COLO829 (cell line): ENCODE measurements at regions not wholly inside any gene's neighbourhood (a gene's known extent, or its start where the extent isn't known, plus 50 kb on each side); places are given as distances from the start of the nearest gene placed in this dataset.

Source experiments
- DNase-seq: peaks from one replicate; pipeline ENCODE4 v3.0.0; 2012; ENCODE audit warnings: low spot score

DNA sequence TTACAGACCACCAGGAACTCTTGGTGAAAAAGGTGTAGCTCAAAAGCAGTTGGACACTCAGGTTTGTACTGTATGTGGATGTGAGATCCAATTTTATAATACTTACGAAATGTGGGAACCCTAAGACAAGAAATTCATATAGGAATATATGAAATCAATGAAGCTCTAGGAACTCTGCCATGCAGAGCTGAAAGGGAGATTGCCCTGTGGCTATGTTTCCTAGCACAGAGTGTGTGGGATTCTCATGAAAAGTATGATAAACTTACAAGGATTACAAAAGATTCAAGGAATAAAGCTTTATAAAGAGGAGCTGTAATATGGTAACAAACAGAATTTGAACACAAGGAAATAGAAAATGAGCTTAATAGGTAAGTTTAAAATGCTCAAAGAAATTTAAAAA, 205.7 kb upstream of the FAM83B start:
- DNase-seq, result no peak

DNA sequence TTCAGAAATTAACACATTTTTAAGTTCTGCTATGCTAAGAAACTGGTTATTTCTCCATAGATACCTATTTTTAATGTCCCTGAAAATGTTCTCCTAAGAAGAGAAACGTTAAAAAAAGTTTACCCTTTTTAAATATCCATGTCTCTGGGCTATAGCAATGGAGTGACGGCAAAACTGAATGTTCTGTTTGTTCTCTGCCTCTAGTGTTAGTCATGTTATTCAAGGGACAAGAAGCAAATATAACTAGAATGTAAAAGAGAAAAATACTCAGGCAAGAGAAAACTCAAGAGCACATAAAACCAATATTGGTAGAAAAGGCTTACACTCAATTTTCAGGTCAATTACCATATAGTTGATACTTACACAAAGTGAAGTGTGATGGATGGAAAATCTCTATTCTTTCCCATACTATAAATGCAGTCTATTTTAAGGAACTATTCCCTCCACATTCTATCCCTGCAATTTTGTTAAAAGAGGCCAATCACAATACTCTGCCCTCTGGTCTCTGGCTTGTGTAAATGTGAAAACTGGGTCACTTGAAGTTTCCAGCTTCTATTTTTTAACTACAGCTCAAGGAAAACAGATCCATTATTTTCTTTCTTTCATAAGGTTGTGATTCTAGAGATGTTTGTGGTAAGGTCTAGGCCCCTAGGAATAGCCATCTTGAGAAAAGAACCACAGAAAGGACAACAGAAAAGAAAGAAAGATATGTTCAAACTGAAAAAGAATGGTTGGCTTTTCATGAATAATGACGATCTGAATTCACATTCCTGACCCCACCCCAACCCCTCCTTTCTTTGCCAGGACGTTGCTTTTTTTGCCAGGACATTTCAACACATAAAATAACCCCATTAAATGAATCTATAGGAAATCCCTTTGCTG, 200.3 kb upstream of the FAM83B start:
- DNase-seq, result no peak

DNA sequence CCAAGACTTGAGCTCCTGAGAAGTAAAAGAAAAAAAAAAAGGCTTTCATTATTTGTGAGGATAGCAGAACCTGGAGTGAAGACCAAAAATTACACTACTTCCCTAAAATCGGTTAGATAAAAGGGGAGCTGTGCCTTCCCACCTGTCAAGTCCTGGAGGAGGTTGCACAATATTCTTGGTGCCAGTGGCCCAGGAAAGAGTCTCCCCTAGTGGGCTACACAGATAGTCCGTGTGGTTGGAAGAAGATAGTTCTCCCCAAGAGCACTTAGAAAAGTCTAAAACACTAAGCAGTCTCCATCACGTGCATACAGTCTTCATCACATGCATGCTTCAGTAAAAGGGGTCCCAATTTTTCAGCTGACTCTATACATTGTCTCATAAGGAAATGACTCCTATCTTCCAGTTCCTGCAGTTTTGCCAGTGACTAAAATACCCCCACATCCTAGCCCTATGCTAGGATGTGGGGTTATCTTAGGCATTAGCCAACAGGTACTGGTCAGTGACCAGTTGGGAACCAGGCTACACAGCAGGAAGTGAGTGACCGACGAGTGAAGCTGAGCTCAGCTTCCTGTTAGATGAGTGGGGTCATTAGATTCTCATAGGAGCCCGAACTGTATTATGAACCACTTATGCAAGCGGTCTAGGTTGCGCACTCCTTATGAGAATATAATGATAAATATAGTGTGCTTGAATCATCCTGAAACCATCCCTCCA, 199.5 kb upstream of the FAM83B start:
- DNase-seq, result no peak

DNA sequence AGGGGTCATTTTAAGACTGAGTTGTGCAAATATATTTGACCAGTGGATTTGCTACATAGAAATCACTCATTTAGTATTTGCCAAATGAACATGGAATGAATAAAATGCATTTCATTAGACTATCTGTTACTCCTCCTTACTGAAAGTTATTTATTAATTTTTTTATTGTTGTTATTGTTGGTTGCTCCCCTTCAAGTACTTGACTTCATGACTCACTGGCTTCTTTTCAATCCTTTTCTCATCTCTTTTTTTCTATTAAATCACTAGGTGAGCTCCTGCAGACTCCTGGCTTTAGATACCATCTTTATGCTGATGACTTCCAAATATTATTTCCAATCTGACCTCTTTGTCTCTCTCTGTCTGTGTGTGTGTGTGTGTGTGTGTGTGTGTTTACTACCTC, 192.2 kb upstream of the FAM83B start:
- no peak for DNase-seq

DNA sequence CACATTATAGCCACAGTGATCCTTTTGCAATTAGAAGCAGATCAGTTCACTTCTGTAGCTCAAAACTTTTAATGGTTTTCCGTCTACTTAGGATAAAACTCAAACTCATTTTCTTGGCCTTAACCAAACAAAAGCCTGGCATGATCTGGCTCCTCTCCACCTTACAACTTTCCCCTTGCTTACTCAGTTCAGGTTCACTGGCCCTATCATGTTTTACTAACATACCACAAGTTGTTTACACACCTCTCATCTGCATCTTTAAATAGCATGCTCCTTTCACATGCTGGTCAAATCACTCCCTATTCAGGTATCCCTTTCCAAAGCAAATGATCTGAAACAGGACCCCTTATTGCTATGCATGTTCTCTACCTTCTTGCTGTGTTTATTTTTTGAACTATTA, 191.4 kb upstream of the FAM83B start:
- no peak for DNase-seq

DNA sequence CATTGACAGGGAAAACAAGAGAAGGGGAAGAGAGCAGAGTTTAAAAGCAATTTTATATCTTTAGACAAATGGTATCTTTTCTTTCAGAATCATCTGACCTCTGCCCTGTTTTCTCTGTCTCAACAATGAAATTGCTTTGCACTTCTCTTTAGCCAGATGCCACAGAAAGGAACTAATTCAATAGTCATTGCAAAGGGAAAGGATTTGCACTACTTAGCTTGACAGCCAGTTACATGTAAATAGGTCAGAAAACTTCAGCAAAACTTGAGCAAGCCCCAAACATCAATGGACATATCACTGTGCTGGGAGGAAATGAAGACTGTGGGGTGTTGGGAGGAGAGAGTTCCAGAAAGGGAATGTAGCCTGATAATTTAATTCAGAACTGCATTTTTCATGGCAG, 181.3 kb upstream of the FAM83B start:
- no peak for DNase-seq

DNA sequence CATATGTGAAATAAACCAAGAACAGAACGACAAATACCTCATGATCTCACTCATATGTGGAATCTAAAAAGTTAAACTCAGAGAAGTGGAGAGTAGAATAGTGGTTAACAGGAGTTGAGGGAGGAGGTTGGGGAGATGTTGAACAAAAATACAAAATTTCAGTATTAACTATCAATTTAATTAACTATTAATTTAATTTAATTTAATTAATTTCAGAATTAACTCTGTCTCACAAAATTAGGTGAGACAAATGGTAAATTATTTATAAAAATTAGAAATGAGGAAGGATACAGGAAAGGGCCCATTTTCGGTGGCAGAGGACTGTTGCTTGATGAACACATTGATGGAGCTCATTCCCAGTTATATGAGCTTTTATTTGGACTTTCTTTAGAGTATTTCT, 166.0 kb upstream of the FAM83B start:
- DNase-seq, result no peak

DNA sequence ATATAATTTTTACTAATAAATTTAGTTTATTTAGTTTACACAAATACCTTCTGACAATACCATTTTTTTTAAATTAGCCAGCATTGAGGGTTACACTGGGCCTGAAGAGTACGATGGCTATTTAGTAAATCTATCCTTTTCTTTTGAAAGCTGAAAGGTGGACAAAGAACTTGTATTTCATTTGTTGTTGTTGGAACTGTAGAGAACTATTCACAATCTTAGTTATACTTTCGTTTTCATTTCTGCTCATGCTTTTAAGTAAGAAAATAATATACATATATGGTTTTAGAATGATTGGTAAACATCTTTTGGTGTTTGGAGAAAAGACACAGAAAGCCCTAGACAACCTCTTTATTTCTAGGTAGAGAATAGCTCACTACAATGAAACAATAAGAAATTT, 165.3 kb upstream of the FAM83B start:
- DNase-seq, result no peak

DNA sequence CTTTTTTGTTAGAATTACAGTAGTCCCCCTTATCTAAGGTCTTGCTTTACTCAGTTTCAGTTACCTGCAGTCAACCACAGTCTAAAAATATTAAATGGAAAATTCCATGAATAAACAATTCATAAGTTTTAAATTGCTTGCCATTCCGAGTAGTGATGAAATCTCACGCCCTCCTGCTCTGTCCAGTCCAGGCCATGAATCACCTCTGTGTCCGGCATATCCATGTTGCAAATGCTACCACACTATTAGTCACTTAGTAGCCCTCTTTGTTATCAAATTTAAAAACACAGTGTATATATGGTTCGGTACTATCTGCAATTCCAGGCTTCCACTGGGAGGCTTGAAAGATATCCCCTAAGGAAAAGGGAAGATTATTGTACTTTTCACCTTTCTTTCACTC, 164.6 kb upstream of the FAM83B start:
- peak; percentile 72 for DNase-seq

DNA sequence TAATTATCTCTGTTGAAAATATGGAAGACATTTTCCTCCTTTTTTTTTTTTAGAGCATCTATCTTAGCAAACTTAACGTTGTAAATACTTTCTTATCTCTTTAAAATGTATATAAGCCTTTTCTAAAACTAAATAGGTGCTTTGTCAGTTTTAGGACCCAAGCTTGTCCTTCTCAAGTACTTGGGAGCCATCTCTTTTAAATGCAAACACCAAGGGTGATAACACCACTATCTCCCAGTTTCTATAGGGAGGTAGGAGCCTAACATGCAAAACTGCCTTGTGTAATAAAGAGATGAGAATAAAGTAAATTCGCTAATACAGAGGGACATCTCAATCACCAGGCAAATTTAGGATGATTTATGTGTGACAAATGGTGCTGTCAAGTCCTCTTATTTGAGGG, 157.0 kb upstream of the FAM83B start:
- DNase-seq, result no peak

DNA sequence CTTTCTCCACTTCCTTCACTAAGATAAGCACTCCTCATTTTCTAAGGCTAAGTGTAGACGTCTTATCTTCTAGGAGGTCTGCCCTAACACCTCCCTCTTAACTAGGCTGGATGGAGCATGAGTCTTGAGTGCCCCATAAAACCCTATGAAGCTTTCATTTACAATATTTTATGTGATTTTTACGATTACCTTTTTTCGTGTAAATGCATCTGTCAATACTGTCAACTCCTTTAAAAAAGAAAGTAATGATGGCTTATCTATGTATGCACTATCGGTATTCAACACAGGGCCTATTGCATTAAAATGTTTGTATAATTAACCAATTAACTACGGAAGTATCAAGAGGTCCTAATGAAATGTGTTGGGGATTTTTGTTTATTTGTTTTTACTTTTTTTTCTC, 156.0 kb upstream of the FAM83B start:
- DNase-seq, result no peak

DNA sequence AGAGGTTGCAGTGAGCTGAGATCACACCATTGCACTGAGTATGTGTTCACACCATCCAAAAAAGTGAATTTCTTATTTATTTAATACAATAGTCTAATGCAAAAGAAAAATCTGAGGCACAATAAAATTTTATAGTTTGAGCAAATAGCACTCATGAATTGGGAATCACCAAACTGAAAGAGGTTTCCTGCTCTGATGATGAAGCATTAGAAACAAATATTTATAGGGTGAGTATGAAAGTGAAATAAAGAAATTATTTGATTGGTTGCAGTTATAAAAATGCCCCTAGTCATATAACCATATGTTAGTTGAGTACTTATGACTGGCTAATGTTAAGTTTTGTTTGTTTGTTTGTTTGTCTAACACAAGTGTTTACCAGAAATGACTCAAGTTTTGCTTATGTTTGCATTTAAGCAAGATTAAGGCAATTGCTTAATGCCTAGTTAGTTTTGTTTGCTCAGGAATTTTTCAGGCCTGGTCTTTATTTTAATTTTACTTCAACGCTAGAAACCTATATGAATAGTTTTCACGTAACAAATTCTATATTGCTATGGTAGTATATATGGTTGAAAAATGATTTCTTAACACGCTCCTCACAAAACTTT, 151.5 kb upstream of the FAM83B start:
- no peak for DNase-seq

DNA sequence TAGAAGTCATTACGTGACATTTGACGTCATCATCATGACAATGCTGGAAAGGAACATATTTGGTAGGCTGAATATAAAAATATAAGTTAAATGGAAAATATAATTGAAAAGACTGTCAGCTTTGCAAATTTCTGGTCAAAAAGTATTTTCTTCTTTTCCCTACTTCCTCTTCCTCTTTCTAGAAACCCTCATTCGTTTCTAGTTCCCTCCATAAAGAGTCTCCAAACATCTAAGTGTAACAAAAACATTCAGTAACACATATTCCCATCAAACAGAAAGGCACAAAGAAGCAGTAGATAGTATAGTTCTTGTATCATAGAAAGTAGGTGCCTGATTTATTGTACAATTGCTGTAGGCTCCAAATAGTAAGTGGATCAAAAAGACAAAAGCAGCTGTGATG, 150.8 kb upstream of the FAM83B start:
- no peak for DNase-seq

DNA sequence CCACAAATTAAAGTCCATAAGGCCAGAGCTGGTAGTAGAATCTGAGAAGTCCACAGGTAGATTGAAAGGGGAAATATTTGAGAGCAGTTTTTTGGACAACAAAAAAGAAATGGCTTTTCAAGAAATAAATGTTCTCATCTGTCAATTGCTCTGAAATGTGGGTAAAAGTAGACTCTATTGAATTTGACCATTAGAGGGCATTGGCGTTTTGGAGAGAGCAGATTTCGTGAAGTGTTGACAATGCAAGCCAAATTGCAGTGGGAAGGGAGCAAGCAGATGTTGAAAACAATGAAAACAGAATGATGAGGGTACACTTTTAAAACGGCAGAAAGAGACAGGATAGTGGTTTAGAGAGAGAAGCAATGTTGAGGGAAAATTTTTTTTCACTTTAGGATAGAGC, 149.1 kb upstream of the FAM83B start:
- no peak for DNase-seq

DNA sequence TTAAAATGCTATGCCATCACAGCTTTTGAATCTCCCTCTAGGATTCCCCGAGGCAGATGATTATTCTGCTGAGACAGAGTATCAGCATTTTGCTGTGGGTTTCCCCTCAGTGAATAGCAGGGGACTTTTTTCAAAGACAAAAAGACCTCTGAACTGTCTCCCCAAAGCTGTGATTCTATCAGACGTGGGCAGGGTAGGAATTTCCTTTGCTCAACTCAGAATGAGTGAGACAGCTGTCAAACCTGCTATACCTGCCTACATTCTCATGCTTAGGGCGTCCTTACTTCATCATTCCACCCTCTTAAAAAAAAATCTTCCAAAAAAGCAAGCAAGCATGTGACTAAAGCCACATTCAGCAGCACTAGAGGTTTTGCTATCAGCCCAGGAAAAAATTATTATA, 147.6 kb upstream of the FAM83B start:
- DNase-seq, result no peak

DNA sequence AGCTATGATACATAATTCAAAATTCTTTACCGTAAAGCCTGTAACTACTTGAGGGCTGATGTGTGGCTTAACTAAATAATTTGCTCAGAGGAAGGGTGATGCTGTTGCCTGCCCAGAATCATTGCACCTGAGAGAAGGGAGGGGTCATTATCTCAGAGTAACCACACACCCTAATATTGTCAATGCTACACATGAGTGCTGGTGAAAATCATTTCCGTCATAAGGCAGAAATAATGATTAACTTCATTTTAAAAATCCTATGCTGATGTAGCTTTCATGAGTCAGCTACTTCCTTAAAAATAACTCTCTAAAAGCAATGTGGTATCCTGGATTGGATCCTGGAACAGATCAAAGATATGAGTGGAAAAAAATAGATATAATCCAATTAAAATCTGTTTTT, 146.4 kb upstream of the FAM83B start:
- no peak for DNase-seq

DNA sequence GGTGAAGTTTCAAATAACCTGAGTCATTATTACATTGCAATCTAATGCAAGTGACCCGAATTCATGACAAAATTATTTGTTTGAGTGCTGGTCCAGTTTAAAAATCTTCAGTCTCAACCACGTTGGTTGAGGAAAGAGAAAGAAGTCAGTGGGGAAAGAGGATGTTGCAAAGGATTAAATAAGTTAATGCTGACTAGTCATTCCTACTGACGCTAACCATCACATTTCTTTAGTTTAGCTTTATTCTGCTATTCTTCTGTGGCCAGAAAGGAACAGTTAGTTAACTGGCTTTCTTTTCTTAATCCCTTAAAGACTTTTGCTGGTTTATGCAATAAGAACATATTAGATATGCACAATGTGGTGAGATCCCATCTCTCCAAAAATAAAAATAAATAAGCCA, 143.8 kb upstream of the FAM83B start:
- no peak for DNase-seq

DNA sequence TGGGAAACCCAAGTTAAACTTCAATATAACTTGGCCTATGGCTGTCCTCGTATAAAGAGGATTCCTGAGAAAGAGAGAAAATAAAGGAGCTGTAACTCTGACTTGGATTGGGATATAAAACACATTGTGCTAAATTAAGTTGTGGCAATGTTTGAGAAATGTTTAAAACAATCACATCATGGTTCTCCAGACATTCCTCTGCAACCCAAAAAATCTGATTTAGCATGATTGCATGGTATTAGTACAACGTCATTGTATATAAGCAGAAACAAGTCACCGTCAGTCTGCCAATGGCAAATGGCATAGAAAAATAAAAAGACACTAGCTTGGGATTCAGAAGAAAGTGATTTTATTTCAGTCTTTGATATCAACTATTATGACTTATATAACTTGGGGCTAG, 140.2 kb upstream of the FAM83B start:
- DNase-seq, result no peak

DNA sequence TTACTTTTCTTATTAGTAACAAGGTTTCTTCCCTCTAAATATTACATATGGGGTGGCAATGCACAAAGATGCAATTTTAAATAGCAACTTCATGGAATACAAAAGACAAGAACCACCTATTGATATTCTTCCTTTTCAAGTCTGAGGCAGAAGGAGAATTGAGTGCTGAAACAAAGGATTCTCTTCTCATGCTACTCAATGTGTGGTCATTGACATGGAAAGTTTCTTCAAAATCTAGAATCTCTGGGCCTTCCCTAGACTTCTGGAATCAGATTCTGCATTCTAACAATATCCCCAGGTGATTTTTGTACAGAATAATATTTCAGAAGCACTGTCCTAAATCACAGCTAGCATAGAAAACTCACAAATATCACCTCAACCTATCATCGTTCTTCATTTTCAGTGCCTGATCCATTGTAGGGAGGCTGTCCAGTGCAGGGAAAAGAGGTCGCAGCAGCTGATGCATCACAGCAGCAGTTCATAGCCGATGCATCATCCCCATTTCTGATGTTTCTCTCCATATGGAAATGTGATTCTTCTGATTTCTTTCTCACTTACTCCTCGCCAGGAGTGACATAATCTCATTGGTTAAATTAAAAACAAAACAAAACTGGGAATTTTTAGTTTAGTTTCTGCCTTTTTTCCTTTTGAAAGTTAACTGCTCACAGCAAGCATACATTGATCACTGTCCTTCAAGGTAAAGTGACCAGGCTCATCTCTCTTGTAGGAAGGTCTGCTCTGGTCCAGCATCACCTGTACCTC, 139.5 kb upstream of the FAM83B start:
- no peak for DNase-seq

DNA sequence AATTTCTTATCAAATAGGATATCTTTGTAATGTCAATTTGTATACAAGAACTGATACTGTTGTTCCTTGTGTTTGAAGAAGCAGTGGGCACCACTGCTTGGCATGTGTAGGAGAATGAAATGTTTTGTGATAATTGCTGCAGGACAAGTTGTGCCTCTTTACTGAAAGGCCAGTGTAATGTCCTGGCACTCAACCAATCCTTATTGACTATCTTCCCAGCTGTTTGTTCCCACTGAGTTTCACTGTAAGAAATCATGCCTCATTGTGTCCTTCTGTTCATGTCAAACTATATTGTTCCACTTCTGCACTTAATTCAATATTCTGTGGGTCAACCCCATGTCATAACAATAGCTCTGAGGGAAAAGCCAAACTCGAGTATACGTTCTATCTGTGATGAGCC, 136.1 kb upstream of the FAM83B start:
- no peak for DNase-seq

DNA sequence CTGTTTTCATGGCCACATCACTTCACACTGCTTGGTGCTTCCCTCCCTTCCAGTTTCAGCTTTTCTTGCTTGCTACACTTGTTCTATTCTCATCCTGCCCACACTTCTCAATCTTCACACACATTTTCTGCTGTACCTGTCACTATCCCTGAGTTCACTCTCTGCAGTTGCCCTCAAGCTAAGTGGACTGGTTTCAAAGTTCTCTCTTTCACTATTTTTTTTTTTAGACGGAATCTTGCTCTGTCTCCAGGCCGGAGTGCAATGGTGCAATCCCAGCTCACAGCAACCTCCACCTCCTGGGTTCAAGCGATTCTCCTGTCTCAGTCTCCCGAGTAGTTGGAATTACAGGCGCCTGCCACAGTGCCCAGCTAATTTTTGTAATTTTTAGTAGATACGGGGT, 130.6 kb upstream of the FAM83B start:
- no peak for DNase-seq

DNA sequence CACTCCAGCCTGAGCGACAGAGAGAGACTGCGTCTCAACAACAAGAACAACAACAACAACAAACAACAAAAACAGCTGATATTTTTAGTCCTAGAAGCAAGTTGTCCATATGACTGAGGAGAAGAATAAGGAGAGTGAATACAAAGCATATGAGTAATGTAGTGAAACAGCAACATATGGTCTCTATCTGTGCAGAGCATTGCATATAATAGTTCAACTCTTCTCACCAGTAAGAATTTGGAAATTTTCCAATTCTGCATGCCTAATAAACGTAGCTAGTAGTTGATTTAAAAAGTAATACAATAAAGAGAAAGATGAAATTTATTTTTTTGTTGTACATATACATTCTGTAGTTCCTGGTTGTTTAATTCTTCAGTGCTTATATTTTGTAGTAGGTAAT, 129.7 kb upstream of the FAM83B start:
- DNase-seq, result no peak
